Ramos (cell line): ENCODE measurements at regions not wholly inside any gene's neighbourhood (a gene's known extent, or its start where the extent isn't known, plus 50 kb on each side); places are given as distances from the start of the nearest gene placed in this dataset.

Source experiments
- in situ Hi-C: fragments of 300-500 bp; cut with MboI; formaldehyde crosslinking; loops from one replicate; pipeline ENCODE4 v1.14.3; 2022; ENCODE audit warnings: low sequenced_read_pairs; ENCODE audit not compliant: unreplicated experiment

DNA sequence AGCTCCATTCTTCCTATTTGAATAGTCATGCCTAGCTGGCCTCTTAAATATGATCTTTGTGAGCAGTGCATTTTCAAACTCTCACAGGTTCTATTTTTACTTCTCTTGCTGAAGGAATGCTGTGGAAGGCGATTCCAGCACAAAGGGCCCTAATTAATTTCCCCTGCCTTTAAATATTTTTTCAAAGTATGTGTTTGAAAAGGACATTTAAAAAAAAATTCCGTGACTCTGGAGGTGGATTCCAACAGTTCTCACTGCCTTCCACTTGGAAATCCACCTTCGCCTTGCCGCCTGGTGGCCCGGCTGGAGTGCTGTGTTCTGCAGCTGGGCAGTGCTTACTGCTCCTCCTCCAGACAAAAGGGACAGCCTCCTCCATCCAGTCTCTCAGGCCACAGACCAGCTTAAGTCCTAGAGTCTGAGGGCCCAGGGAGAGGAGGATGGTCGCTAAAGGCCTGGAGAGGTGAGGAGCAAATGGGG, 61.5 kb upstream of the CORO2B start:
- in situ Hi-C loops = loop anchor here (25.0 kb wide), 1 partner anchor 470 kb away; no protein-coding TSS in a partner anchor

DNA sequence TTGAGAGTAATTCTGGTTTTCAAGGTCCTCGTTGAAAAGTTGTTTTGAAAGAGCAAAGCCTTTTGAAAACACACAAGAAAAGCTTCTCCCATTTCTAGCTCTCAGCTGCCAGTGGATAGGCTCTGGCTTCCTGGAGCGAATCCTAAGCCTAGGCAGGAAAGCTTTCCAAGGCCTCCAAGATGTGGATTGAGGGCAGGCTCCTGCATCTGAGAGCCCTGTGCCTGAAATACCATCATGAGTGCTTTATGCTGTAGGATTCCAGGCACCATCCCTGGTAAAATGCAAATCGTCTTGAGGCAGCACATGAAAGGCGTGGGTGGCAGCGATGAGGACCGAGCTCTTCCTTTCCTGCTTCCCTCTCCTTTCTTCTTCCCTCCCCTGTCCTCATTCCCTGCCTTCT, 60.7 kb upstream of the CORO2B start:
- in situ Hi-C loops = loop anchor here (25.0 kb wide), 1 partner anchor 469 kb away; no protein-coding TSS in a partner anchor

DNA sequence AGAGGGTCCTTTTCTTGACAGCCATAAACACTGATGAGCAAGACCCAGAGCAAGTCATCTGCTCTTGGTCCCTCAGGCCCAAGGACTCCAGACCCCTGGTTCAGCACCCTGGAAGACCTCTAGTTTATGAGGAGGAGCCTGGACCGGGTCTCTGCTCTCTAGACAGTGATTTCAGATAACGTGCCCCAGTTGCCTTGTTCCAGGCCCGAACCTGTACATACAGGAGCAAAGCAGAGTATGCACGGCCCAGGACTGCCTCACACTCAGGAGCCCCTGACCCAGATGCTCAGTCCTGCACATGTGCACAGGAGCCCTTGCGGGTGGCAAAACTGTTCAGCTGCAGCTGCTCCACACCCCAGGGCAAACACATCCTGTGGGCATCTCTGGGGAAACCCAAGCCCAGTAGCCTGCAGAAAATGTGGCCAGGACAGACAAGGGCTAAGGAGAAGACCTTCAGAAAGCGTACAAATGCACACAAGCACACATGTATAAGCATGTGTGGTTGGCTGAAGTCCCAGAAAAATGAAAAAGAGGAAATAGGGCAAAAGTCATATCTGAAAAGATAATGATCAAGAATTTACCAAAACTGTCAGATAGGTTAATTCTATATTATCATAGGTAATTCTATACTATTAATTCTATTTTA, 59.9 kb upstream of the CORO2B start:
- in situ Hi-C loops = loop anchor here (25.0 kb wide), 1 partner anchor 468 kb away; no protein-coding TSS in a partner anchor

DNA sequence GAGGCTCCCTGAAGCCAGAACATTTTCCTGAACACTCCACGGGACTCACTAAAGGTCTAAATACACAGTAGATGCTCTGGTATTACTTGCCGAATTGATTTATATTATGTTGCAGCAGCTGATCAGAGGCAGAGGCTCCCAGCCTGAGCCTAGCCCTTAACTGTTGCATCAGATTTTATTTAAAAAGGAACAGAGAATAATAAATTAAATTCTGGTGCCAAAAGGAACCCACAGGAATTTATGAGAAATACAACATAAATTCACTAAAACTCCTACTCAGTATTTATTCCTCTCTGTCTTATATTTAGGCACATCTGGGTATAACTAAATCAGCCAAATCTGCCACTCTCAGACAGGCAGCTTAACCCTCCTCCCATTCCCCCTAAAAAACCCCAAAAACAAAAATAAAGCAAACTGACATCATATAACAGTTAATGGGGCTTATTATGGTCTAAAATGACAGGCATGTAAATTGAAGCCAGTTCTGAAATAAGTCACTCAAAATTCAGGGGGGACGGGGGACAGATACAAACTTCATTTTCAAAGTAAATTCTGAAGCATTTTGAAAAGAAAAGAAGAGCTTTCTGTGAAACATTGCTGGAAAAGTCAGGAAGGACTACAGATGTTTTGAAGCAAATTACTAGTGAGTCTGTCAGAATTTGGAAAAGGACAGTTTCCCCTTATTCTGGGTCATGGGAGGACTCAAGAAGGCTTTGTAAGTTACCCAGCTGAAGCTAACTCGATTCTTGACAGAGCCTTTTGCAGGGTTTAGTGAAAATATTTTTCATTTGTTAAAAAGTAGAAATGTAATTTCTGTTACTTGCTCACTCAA, 53.8 kb upstream of the CORO2B start:
- in situ Hi-C loops = loop anchor here (25.0 kb wide), 1 partner anchor 462 kb away; no protein-coding TSS in a partner anchor

DNA sequence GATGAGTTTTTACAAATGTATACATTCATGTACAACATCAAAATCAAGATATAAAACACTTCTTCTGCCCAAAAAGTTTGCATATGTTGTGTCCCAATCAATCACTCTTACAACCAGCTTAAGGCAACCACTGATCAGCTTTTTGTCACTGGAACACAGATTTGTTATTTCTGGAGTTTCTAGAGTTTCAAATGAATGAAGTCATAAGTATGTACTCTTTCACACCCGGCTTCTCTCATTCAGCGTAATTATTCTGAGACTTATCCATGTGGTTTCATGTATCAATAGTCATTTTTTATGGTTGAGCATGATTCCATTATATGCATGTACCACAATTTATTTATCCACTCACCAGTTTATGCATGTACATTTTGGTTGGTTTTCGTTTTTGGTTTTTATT, 53.0 kb upstream of the CORO2B start:
- in situ Hi-C loops = no loop called here

DNA sequence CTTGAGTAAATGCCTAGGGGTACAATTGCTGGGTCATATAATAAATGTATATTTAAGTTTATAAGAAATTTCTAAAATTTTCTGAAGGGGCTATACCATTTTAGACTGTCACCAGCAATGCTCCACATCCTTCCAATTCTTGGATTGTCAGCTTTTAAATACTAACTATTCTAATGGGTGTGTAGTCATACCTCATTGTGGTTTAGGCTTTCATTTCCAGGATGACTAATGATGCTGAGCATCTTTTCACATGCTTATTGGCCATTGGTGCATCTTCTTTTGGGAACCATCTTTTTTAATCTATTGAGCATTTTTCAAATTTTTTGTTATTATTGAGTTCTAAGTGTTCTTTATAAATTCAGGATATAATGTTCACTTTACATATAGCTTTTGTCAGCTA, 52.5 kb upstream of the CORO2B start:
- in situ Hi-C loops = no loop called here

DNA sequence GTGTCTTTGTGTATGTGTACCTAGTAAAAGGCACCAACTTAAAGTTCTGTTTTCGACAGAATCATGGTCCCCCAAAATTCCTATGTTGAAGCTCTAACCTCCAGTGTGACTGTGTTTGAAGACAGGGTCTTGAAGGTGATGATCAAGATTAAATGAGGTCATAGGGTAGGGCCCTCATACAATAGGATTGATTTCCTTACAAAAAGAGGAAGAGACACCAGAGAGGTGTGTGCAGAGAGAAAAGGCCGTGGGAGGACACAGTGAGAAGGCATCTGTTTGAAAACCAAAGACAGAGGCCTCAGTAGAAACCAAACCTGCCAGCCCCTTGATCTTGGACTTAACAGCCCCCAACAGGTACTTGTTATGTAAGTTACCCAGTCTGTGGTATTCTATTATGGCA, 52.0 kb upstream of the CORO2B start:
- in situ Hi-C loops = no loop called here

DNA sequence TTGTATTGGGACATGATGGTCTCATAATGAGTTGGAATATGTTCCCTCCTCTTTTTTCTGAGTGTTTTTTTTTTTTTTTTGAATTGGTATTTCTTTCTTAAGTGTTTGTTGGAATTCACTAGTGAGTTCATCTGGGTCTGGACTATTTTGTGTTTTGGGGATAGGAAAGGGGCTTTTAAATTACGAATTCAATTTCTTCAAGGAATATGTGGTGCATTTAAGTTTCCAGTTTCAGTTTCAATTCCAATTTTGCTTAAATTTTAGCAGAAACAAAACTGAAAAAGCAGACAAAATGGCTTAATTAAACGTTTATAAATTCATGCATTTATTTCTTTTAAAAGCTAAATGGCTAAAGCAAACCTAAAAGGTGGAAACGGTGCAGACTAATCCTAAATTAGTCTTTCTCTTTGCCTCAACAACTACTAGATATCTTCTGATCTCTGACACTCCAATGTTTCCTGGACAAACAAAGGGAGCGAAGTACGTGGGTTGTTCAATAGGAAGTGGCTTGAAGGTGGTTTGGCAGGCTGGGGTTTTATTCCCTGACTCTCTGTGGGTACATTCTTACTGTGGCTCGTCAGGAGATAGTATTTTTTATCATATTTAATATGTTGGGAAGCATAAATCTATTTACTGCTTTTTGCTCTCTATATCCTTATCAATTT, 50.0 kb upstream of the CORO2B start:
- in situ Hi-C loops = no loop called here
